Transverse colon (tissue), 4 donors: ENCODE measurements at regions not wholly inside any gene's neighbourhood (a gene's known extent, or its start where the extent isn't known, plus 50 kb on each side); places are given as distances from the start of the nearest gene placed in this dataset.

Experiments
- POLR2AphosphoS5 ChIP-seq, 3 donors: sonication (generic); formaldehyde crosslinking; IDR thresholded peaks; one replicate each; pipeline ENCODE4 v1.6.1; 2016; ENCODE audit warnings: antibody characterized with exemption in 3 of 3
- TF ChIP-seq, protein P1 (sequence below), 5 experiments: fragments of 200-600 bp in 3 of 5; fragments of 450-650 bp in 2 of 5; sonication (generic) in 3 of 5; IDR thresholded peaks; 1 replicate in 2 of 5; 2 replicates in 3 of 5; pipeline ENCODE4 v1.5.1; 2016 to 2017; ENCODE audit warnings: antibody characterized with exemption in 5 of 5, inconsistent platforms in 3 of 5, mild to moderate bottlenecking in 2 of 5, moderate library complexity in 1 of 5

DNA sequence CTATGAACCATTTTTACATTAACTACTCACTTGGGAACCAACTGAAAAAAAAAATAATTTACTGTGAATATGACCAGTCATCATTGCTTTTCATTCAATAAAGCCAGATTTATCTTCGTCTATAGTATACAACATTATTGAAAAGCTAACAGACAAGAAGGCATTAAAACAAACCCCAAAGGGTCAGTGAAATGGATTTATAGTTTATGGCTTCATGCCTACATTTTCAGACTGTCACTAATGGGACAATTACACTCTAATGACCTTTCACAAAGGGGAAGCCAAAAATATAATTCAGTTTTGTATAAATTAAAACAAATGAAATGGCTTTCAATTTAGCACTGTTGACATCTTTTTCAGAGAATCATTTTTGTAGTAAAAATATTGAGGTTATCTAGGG, 169.1 kb downstream of the DSEL start:
- TF ChIP-seq, protein P1, sequence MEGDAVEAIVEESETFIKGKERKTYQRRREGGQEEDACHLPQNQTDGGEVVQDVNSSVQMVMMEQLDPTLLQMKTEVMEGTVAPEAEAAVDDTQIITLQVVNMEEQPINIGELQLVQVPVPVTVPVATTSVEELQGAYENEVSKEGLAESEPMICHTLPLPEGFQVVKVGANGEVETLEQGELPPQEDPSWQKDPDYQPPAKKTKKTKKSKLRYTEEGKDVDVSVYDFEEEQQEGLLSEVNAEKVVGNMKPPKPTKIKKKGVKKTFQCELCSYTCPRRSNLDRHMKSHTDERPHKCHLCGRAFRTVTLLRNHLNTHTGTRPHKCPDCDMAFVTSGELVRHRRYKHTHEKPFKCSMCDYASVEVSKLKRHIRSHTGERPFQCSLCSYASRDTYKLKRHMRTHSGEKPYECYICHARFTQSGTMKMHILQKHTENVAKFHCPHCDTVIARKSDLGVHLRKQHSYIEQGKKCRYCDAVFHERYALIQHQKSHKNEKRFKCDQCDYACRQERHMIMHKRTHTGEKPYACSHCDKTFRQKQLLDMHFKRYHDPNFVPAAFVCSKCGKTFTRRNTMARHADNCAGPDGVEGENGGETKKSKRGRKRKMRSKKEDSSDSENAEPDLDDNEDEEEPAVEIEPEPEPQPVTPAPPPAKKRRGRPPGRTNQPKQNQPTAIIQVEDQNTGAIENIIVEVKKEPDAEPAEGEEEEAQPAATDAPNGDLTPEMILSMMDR (IDR thresholded peaks at IDR 0.05), result no peak
- TF ChIP-seq POLR2AphosphoS5 (IDR thresholded peaks at IDR 0.05), result no peak
